T-cell (primary cell): ENCODE measurements at regions not wholly inside any gene's neighbourhood (a gene's known extent, or its start where the extent isn't known, plus 50 kb on each side); places are given as distances from the start of the nearest gene placed in this dataset.

Experiments used
- ATAC-seq, 4 experiments: fragments of 200-7000 bp in 3 of 4; fragments of 150-1000 bp in 1 of 4; cut with Tn5 transposase; replicated peaks in 1 of 4; 1 replicate in 3 of 4; 2 replicates in 1 of 4; pipeline ENCODE4 v1.10.0; 2021; ENCODE audit warnings: moderate library complexity in 3 of 4, mild to moderate bottlenecking in 2 of 4, moderate number of reproducible peaks in 1 of 4
- CTCF ChIA-PET, 2 donors: fragments of 300-600 bp; sonication (Branson Sonifier 250); formaldehyde crosslinking; loops; one replicate each; lab custom pipeline; 2022; ENCODE audit warnings: antibody characterized with exemption in 2 of 2; lab: Charles Lee
- POLR2A ChIA-PET, 2 donors: fragments of 300-600 bp; sonication (Branson Sonifier 250); formaldehyde crosslinking; loops; one replicate each; lab custom pipeline; 2022; ENCODE audit warnings: antibody characterized with exemption in 2 of 2; lab: Charles Lee
- DNase-seq, 35 experiments: peaks; one replicate each; pipeline versions ENCODE4 v3.0.0 to v3.0.0-alpha.2; 2013 to 2023
- H3K27ac ChIP-seq: one replicate; pipeline ENCODE4 v1.5.1; 2013; ENCODE audit warnings: low read length
- H3K27me3 ChIP-seq, 2 experiments: replicated peaks in 1 of 2; 1 replicate in 1 of 2; 2 replicates in 1 of 2; pipeline versions ENCODE4 v1.6.1 to v1.7.0; 2013; ENCODE audit warnings: low read length in 1 of 2, mixed read lengths in 1 of 2; ENCODE audit not compliant: control insufficient read depth in 2 of 2, insufficient read depth in 2 of 2; ENCODE audit errors: extremely low read depth in 1 of 2
- H3K36me3 ChIP-seq, 2 donors: 1 replicate in 1 of 2; 2 replicates in 1 of 2; pipeline versions ENCODE4 v1.6.1 to v1.7.0; 2013; ENCODE audit warnings: low read length in 1 of 2; ENCODE audit not compliant: control insufficient read depth in 2 of 2, insufficient read depth in 1 of 2; ENCODE audit errors: extremely low read depth in 1 of 2
- H3K4me1 ChIP-seq, 2 experiments: 1 replicate in 1 of 2; 2 replicates in 1 of 2; pipeline versions ENCODE4 v1.6.1 to v1.7.0; 2013; ENCODE audit warnings: low read length in 2 of 2, mixed read lengths in 1 of 2; ENCODE audit not compliant: insufficient read depth in 2 of 2, control insufficient read depth in 1 of 2; ENCODE audit errors: extremely low read depth in 1 of 2
- H3K4me3 ChIP-seq, 2 donors: 1 replicate in 1 of 2; 2 replicates in 1 of 2; pipeline versions ENCODE4 v1.5.1 to v1.7.0; 2013; ENCODE audit warnings: mild to moderate bottlenecking in 2 of 2, low read length in 1 of 2, moderate library complexity in 1 of 2; ENCODE audit not compliant: control insufficient read depth in 1 of 2; ENCODE audit errors: extremely low read depth in 1 of 2
- H3K9me3 ChIP-seq: 2 replicates; pipeline ENCODE4 v1.7.0; 2013
- H3K27ac Mint-ChIP-seq, 2 donors: one replicate each; pipeline ENCODE4 v1.8.0; 2020 to 2021; ENCODE audit warnings: mild to moderate bottlenecking in 2 of 2, mixed read lengths in 2 of 2
- H3K27me3 Mint-ChIP-seq, 2 donors: one replicate each; pipeline ENCODE4 v1.8.0; 2021 to 2022; ENCODE audit warnings: mixed read lengths in 2 of 2
- H3K36me3 Mint-ChIP-seq: one replicate; pipeline ENCODE4 v1.8.0; 2021; ENCODE audit warnings: mixed read lengths
- H3K4me1 Mint-ChIP-seq, 3 donors: one replicate each; pipeline ENCODE4 v1.8.0; 2020 to 2022; ENCODE audit warnings: mixed read lengths in 3 of 3, mild to moderate bottlenecking in 1 of 3
- H3K4me3 Mint-ChIP-seq, 3 donors: one replicate each; pipeline ENCODE4 v1.8.0; 2020 to 2022; ENCODE audit warnings: mild to moderate bottlenecking in 3 of 3, mixed read lengths in 3 of 3, moderate library complexity in 3 of 3
- H3K9me3 Mint-ChIP-seq, 3 donors: one replicate each; pipeline ENCODE4 v1.8.0; 2020 to 2022; ENCODE audit warnings: mixed read lengths in 3 of 3
- WGBS: methylation state at CpG from one replicate; pipeline ENCODE4 v1.1.5; 2013; ENCODE audit warnings: missing lambda C conversion rate; ENCODE audit not compliant: insufficient coverage; 5-methylcytosine and 5-hydroxymethylcytosine counted together

DNA sequence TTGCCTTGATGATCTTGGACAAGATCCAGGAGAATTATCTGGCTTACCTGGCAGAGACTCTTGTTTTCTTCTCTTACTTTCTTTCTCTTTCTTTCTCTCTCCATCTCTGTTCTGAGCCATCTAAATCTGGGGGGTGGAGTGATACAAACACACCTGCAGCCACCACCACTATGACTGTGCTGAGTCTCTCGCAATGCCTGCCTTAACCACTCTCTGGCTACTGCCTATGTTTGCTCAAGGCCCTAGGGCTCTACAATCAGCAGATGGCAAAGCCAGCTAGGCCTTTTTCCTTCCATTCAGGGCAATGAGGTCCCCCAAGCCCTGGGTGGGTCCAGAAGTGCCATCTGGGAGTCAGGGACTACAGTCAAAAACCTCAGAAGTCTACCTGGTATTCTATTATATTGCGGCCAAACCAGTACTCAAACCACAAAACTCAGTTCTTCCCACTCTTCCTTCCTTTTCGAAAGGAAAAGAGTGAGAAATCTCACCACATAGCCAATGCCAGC is 978.9 kb upstream of the NXPH2 start:
- 40% methylated on average over 1 of the region's 3 CpGs for WGBS
- H3K4me1 ChIP-seq = no peaks in the 10 kb centered on the region
- ChIA-PET POLR2A (no interaction called here), CTCF (no interaction called here)
- no peak overlapping the region for H3K27ac Mint-ChIP-seq
- no peak overlapping the region for H3K4me3 Mint-ChIP-seq
- no peak overlapping the region for H3K4me3 ChIP-seq
- ATAC-seq (no peak), DNase-seq (no peak)
- H3K36me3 ChIP-seq = no peaks in the 10 kb centered on the region
- no peaks in the 10 kb centered on the region for H3K27me3 ChIP-seq
- no peak overlapping the region for H3K27ac ChIP-seq
- H3K27me3 Mint-ChIP-seq = no peaks in the 10 kb centered on the region
- H3K36me3 Mint-ChIP-seq = no peaks in the 10 kb centered on the region
- H3K9me3 Mint-ChIP-seq = peaks cover 22 to 47% (median 30%) of the 10 kb centered on the region in 3 donors
- peaks cover 3% of the 10 kb centered on the region for H3K9me3 ChIP-seq
- H3K4me1 Mint-ChIP-seq = no peaks in the 10 kb centered on the region

DNA sequence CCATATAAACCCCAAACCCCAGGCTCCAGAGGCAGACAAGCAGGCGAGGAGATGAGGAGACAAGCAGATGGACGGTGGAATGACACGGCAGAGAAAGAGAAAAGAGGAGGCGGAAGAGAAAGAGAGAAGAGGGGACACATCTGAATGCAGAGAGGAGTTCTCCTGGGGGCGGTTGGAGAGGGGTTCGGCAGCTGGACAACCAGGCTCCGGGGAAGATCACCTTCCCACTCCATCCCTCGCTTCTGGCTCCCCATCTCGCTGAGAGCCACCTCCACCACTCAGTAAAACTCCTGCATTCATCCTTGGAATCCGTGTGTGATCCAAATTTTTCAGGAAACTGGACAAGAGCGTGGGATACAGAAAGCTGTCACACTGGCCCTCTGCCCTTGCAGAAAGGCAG is 966.7 kb upstream of the NXPH2 start:
- 86% methylated on average over 5 of the region's 11 CpGs for WGBS
- no peaks in the 10 kb centered on the region for H3K4me1 ChIP-seq
- no peak overlapping the region for H3K27ac Mint-ChIP-seq
- POLR2A ChIA-PET = no interaction called here
- no peaks in the 10 kb centered on the region for H3K4me1 Mint-ChIP-seq
- no peak overlapping the region for H3K4me3 Mint-ChIP-seq
- DNase-seq (no peak), ATAC-seq (no peak)
- no peaks in the 10 kb centered on the region for H3K9me3 ChIP-seq
- H3K27ac ChIP-seq = no peak overlapping the region
- no peaks in the 10 kb centered on the region for H3K27me3 ChIP-seq
- H3K4me3 ChIP-seq = no peak overlapping the region
- H3K9me3 Mint-ChIP-seq = peaks cover 16 to 24% (median 23%) of the 10 kb centered on the region in 3 donors
- CTCF ChIA-PET = no interaction called here
- no peaks in the 10 kb centered on the region for H3K36me3 ChIP-seq
- H3K27me3 Mint-ChIP-seq = no peaks in the 10 kb centered on the region
- no peaks in the 10 kb centered on the region for H3K36me3 Mint-ChIP-seq

- DNase-seq = no peak
- no peaks in the 10 kb centered on the region for H3K9me3 ChIP-seq
- H3K27me3 ChIP-seq = no peaks in the 10 kb centered on the region
- Mint-ChIP-seq H3K27me3 (no peaks in the 10 kb centered on the region), H3K9me3 (peaks cover 14 to 18% (median 15%) of the 10 kb centered on the region in 3 donors), H3K27ac (no peak overlapping the region), H3K4me1 (no peaks in the 10 kb centered on the region), H3K36me3 (no peaks in the 10 kb centered on the region), H3K4me3 (no peak overlapping the region)
- 0% methylated on average over 1 of the region's 4 CpGs for WGBS
- no peaks in the 10 kb centered on the region for H3K36me3 ChIP-seq
- ATAC-seq = no peak
- H3K4me3 ChIP-seq = no peak overlapping the region
- H3K27ac ChIP-seq = no peak overlapping the region
- H3K4me1 ChIP-seq = no peaks in the 10 kb centered on the region
- ChIA-PET CTCF (no interaction called here), POLR2A (no interaction called here)
Observed at GRCh38 chr2:139744273-139744672, 964.1 kb upstream of the NXPH2 start.

DNA sequence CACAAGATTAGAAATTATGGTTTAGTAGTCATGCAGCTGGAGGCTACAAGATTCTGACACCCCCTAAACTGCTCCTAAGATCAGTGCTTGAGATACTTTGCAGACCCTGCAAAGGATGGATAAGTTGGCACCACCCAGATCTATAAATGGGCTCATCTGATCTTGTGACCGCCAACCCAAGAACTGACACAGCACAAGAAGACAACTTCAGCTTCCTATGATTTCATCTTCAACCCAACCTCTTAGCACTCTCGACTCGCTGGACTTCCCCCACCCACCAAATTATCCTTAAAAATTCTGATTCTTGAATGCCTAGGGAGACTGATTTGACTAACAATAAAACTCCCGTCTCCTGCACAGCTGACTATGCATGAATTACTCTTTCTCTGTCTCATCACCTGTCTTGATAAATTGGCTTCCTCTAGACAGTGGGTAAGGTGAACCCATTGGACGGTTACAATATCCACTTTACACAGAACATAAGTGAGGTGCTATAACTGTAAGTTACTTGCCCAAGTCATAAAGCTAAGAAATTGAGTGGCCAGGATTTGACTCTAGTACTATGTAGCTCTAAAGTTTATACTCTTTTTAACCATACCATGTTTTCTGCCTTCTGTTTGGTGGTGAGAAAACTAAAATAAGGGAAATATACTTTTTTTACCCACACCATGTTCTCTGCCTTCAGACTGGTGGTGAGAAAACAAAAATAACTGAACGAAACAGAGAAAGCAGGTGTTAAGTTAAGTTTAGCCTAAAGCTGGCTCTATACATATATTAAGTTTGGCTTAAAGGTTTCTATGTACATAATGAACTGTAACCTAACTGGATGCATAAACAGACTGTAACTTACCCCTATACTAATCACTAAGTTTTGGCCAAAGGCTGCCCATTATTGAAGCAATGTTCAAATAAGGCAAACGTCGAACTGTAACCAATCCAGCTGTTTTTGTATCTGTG is 962.3 kb upstream of the NXPH2 start:
- CTCF ChIA-PET = no interaction called here
- WGBS = 79% methylated on average over 3 of the region's 8 CpGs
- no peak overlapping the region for H3K4me3 ChIP-seq

DNA sequence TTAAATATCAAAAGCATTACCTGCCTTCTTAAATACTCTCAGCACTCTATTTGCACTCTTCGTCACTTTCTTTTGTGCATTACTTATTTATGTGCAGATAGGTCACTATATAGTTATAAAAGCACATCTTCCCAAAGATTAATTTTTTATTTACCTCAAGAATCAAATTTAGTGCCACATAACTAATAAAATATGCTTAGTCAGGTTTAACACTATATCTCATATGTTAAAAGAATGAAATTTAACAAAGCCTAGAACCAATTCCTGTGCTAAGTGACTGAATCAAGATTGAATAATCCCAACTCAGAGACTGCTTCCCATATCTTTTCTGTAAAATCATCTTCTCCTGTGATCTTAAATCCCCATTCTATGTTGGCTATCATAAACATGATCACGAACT is 957.5 kb upstream of the NXPH2 start:
- H3K9me3 ChIP-seq = no peaks in the 10 kb centered on the region
- Mint-ChIP-seq H3K4me1 (no peaks in the 10 kb centered on the region), H3K36me3 (no peaks in the 10 kb centered on the region), H3K27ac (no peak overlapping the region), H3K9me3 (peaks cover 0 to 13% (median 4%) of the 10 kb centered on the region in 3 donors), H3K27me3 (no peaks in the 10 kb centered on the region), H3K4me3 (no peak overlapping the region)
- no peak overlapping the region for H3K27ac ChIP-seq
- no peak overlapping the region for H3K4me3 ChIP-seq
- H3K36me3 ChIP-seq = no peaks in the 10 kb centered on the region
- no peaks in the 10 kb centered on the region for H3K27me3 ChIP-seq
- ATAC-seq (no peak), DNase-seq (no peak)
- ChIA-PET POLR2A (no interaction called here), CTCF (no interaction called here)
- no peaks in the 10 kb centered on the region for H3K4me1 ChIP-seq
- WGBS = no CpG with 5 or more reads among the region's 2 CpGs

More for the DNA sequence above, 962.3 kb upstream of the NXPH2 start:
- Histone ChIP-seq H3K36me3 (no peaks in the 10 kb centered on the region), H3K27me3 (no peaks in the 10 kb centered on the region), H3K9me3 (no peaks in the 10 kb centered on the region), H3K4me1 (no peaks in the 10 kb centered on the region), H3K27ac (no peak overlapping the region)
- DNase-seq (no peak), ATAC-seq (no peak)
- no peak overlapping the region for H3K4me3 Mint-ChIP-seq
- no peaks in the 10 kb centered on the region for H3K4me1 Mint-ChIP-seq
- H3K27ac Mint-ChIP-seq = no peak overlapping the region
- H3K9me3 Mint-ChIP-seq = peaks cover 9 to 14% (median 12%) of the 10 kb centered on the region in 3 donors
- POLR2A ChIA-PET = no interaction called here
- no peaks in the 10 kb centered on the region for H3K27me3 Mint-ChIP-seq
- H3K36me3 Mint-ChIP-seq = no peaks in the 10 kb centered on the region

- H3K9me3 Mint-ChIP-seq = peaks cover 0 to 9% (median 6%) of the 10 kb centered on the region in 3 donors
- no peak overlapping the region for H3K27ac ChIP-seq
- no peaks in the 10 kb centered on the region for H3K9me3 ChIP-seq
- 95% methylated on average over 3 of the region's 4 CpGs for WGBS
- no peaks in the 10 kb centered on the region for H3K36me3 ChIP-seq
- H3K4me3 Mint-ChIP-seq = no peak overlapping the region
- H3K4me1 Mint-ChIP-seq = no peaks in the 10 kb centered on the region
- H3K4me3 ChIP-seq = no peak overlapping the region
- ChIA-PET CTCF (no interaction called here), POLR2A (no interaction called here)
- no peaks in the 10 kb centered on the region for H3K27me3 ChIP-seq
- DNase-seq = no peak
- no peaks in the 10 kb centered on the region for H3K36me3 Mint-ChIP-seq
- no peaks in the 10 kb centered on the region for H3K4me1 ChIP-seq
- no peak for ATAC-seq
- H3K27me3 Mint-ChIP-seq = no peaks in the 10 kb centered on the region
- H3K27ac Mint-ChIP-seq = no peak overlapping the region
Observed at GRCh38 chr2:139730197-139730596, 950.0 kb upstream of the NXPH2 start.
